GM19328 (cell line): ENCODE measurements at regions not wholly inside any gene's neighbourhood (a gene's known extent, or its start where the extent isn't known, plus 50 kb on each side); places are given as distances from the start of the nearest gene placed in this dataset.
"Not testable (repeated sequence)": the region's sequence is repeated elsewhere in the genome, so short reads cannot be mapped to it uniquely, and the experiment has no call there.

ENCODE experiments used
- ATAC-seq: cut with Tn5 transposase; IDR thresholded peaks from one replicate; pipeline ENCODE4 v1.9.1; 2021; ENCODE audit warnings: mild to moderate bottlenecking, moderate library complexity; ENCODE audit not compliant: unreplicated experiment

DNA sequence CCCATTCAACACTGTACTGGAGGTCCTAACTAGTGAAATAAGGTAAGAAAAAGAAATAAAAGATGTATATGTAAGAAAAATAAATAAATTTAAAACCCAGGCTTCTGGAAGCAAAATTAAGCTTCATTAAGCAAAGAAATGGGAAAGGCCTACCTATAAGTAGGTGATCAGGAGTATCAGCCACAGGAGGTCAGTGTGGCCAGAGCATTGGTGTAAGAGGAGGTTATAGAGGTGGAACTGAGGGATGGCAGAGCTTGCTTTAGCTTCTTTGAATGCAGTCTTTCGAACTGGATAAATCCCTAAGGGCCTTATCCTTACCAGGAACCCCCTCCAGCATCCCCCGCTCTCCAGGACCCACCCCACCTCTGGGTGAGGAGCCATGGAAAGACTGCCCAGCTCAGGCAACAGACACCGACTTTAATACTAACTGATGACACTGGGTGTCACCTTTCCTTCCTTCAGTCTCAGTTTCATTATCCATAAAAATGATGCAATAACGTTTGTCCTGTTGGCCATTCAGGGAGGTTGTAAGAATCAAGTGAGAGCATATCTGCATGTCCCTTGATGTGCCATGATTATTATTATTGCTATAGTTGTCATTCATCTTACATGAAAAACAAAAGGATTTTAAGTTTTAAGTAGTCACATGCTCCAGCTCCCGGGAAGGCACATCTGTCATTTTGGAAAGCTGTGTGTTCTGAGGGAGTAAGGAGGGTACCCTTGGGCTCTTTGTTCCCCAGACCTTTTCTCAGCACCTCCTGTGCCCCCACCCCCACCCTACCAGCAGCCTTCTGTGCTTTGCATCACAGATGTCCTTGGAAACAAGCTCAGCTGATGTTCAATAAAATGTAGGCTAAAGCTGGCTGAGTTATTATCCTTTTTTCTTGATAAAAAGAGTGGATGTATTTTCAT is 50.8 kb upstream of the CTNNA1 start:
- no peak for ATAC-seq

GRCh38 chr5:138701678-138702077 is 51.5 kb upstream of the CTNNA1 start:
- no peak for ATAC-seq

- no peak for ATAC-seq
Measured at GRCh38 chr5:138700581-138701362, 52.5 kb upstream of the CTNNA1 start.

GRCh38 chr5:138699482-138699881 is 53.7 kb upstream of the CTNNA1 start:
- ATAC-seq, result no peak

DNA sequence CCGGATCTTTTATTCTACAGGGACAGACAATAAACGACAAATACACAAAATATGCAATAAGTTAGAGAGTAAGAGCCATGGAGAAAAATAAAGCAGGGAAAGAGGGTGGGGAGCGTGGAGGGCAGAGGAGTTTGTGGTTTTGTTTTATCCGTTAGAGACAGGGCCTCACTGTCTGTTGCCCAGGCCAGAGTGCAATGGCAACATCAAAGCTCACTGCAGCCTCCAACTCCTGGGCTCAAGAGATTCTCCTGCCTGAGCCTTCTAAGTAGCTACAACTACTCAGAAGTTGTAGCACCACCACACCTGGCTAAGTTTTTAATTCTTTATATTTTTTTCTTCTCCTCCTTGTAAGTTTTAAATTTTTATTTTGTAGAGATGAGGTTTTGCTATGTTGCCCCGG is 54.5 kb upstream of the CTNNA1 start:
- no peak for ATAC-seq

GRCh38 chr5:138697720-138698360 is 55.4 kb upstream of the CTNNA1 start:
- no peak for ATAC-seq

GRCh38 chr5:138696501-138696900 is 56.7 kb upstream of the CTNNA1 start:
- no peak for ATAC-seq

- ATAC-seq, result no peak
Measured at GRCh38 chr5:138695781-138696180, 57.4 kb upstream of the CTNNA1 start.

GRCh38 chr5:138694146-138694545 is 59.1 kb upstream of the CTNNA1 start:
- no peak for ATAC-seq

DNA sequence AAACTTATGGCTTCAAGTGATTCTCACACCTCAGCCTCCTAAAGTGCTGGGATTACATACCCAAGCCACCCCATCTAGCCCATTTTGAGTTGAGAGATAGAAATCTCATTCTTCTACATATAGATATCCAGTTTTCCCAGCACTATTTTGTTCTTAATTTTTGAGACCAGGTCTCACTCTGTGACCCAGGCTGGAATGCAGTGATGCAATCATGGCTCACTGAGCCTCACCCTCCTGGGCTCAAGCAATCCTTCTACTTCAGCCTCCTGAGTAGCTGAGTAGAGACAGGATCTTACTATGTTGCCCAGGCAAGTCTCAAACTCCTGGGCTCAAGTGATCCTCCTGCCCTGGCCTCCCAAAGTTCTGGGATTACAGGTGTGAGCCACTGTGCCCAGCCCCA is 60.9 kb upstream of the CTNNA1 start:
- ATAC-seq, result no peak

DNA sequence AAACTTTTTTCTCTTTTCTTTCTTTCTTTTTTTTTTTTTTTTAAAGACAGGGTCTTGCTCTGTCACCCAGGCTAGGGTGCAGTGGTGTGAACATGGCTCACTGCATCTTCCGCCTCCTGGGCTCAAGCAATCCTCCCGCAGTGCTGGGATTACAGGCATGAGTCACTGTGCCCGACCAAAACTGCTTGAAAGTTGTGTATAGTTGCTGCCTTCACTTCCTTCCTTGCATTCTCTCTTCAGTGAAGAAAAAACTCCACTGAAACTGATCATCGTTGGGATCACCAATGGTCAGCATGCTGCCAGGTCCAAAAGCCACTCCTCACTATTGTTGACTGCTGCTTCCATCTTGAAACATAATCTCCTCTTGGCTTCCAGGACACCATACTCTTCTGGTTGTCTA is 66.6 kb upstream of the CTNNA1 start:
- ATAC-seq, result no peak

GRCh38 chr5:138685193-138685745 is 68.0 kb upstream of the CTNNA1 start:
- no peak for ATAC-seq

GRCh38 chr5:138682462-138682861 is 70.8 kb upstream of the CTNNA1 start:
- ATAC-seq, result not testable (repeated sequence)

GRCh38 chr5:138678826-138679225 is 74.4 kb upstream of the CTNNA1 start:
- ATAC-seq, result not testable (repeated sequence)

GRCh38 chr5:138677782-138678181 is 75.4 kb upstream of the CTNNA1 start:
- ATAC-seq, result no peak

DNA sequence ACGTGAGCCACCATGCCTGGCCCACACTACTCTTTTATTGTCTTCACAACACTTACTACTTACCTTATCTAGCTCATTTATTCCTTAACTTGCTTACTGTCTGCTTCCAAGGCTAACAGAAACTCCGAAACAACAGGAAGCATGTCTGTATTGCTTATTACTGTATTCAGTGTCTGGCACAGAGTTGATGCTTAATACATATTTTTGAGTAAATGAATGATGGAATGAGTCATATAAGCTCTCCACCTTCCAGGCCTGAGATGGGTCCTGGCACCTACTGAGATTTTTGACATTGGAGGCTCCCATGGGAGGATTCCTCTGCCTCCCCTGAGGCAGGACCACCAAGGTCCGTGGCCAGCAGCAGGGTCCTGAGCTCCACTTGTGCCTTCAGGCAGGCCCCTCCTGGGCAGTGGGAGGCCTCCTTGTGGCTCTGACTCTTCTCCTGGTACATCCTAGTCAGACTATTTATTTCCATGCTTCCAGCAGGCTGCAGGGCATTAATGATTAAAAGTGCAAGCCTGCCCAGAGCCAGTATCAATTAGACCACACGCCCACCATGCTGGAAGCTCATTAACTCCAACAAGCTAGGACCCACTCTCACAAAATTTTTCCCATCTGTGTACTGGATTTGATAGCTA is 76.5 kb upstream of the CTNNA1 start:
- ATAC-seq, result no peak

DNA sequence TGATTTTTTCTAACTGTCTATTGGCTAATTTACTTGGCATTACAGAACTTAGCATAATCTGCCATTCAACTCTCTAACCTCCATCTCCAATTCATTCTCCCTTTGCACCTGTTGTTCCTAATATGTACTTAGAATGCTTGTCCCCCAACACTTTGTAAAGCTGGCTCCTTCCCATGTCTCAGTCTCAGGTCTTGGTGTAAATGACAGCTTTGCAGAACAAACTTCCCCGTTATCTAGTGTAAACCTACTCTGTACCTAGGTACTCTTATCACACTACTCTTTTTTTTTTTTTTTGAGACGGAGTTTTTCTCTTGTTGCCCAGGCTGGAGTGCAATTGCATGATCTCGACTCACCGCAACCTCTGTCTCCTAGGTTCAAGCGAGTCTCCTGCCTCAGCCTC is 77.2 kb upstream of the CTNNA1 start:
- no peak for ATAC-seq

- ATAC-seq, result no peak
Measured at GRCh38 chr5:138668451-138669380, 84.5 kb upstream of the CTNNA1 start.

GRCh38 chr5:138667782-138668331 is 85.4 kb upstream of the CTNNA1 start:
- not testable (repeated sequence) for ATAC-seq
